Fibroblast of lung (primary cell): ENCODE measurements at regions not wholly inside any gene's neighbourhood (a gene's known extent, or its start where the extent isn't known, plus 50 kb on each side); places are given as distances from the start of the nearest gene placed in this dataset.

Experiments
- DNase-seq, 2 donors: peaks; one replicate each; pipeline versions ENCODE4 v3.0.0 to v3.0.0-alpha.2; 2010; ENCODE audit warnings: low read depth in 2 of 2
- H2AFZ ChIP-seq: 2 replicates; pipeline ENCODE4 v1.5.1; 2012; ENCODE audit warnings: low read length, control low read depth, inconsistent platforms
- H3K27ac ChIP-seq: 2 replicates; pipeline ENCODE4 v1.5.1; 2011; ENCODE audit warnings: low read length, control low read depth; ENCODE audit not compliant: insufficient read depth
- H3K27me3 ChIP-seq: 2 replicates; pipeline ENCODE4 v1.5.1; 2011; ENCODE audit warnings: mild to moderate bottlenecking, low read length; ENCODE audit not compliant: control insufficient read depth, insufficient read depth
- H3K36me3 ChIP-seq: 2 replicates; pipeline ENCODE4 v1.5.1; 2011; ENCODE audit warnings: low read length; ENCODE audit not compliant: control insufficient read depth, insufficient read depth
- H3K4me1 ChIP-seq: 2 replicates; pipeline ENCODE4 v1.5.1; 2011; ENCODE audit warnings: low read length; ENCODE audit not compliant: control insufficient read depth, insufficient read depth; ENCODE audit errors: extremely low read depth
- H3K4me2 ChIP-seq: 2 replicates; pipeline ENCODE4 v1.5.1; 2011; ENCODE audit warnings: low read length, control low read depth; ENCODE audit not compliant: insufficient read depth; ENCODE audit errors: extremely low read depth
- H3K4me3 ChIP-seq, 4 experiments: fragments of 200-600 bp in 1 of 4; sonication (generic) in 1 of 4; replicated peaks in 1 of 4; 2 replicates each; pipeline ENCODE4 v1.5.1; 2011 to 2016; ENCODE audit warnings: low read length in 4 of 4, low read depth in 3 of 4, mild to moderate bottlenecking in 3 of 4, control low read depth in 2 of 4, inconsistent platforms in 1 of 4, mixed read lengths in 1 of 4; ENCODE audit not compliant: insufficient read depth in 1 of 4; ENCODE audit errors: control extremely low read depth in 1 of 4
- H3K79me2 ChIP-seq: 2 replicates; pipeline ENCODE4 v1.5.1; 2012; ENCODE audit warnings: mild to moderate bottlenecking, low read length, inconsistent platforms; ENCODE audit not compliant: control insufficient read depth, insufficient read depth
- H3K9ac ChIP-seq: 2 replicates; pipeline ENCODE4 v1.5.1; 2011; ENCODE audit warnings: mild to moderate bottlenecking, low read length, control low read depth; ENCODE audit not compliant: insufficient read depth
- H3K9me3 ChIP-seq: 2 replicates; pipeline ENCODE4 v1.5.1; 2012; ENCODE audit warnings: low read depth, low read length; ENCODE audit not compliant: control insufficient read depth, insufficient read depth
- H4K20me1 ChIP-seq: 2 replicates; pipeline ENCODE4 v1.5.1; 2011; ENCODE audit warnings: low read length; ENCODE audit not compliant: control insufficient read depth, insufficient read depth; ENCODE audit errors: extremely low read depth
- EZH2 ChIP-seq: IDR thresholded peaks from 2 replicates; pipeline ENCODE4 v1.5.1; 2012; ENCODE audit warnings: low read length, control low read depth, mild to moderate bottlenecking; ENCODE audit errors: missing control alignments
- TF ChIP-seq, protein P1 (sequence below), 2 donors: IDR thresholded peaks in 1 of 2; conservative IDR thresholded peaks in 1 of 2; 1 replicate in 1 of 2; 2 replicates in 1 of 2; pipeline ENCODE4 v1.5.1; 2011 to 2012; ENCODE audit warnings: low read length in 2 of 2, control low read depth in 1 of 2, inconsistent platforms in 1 of 2, low read depth in 1 of 2, mild to moderate bottlenecking in 1 of 2

DNA sequence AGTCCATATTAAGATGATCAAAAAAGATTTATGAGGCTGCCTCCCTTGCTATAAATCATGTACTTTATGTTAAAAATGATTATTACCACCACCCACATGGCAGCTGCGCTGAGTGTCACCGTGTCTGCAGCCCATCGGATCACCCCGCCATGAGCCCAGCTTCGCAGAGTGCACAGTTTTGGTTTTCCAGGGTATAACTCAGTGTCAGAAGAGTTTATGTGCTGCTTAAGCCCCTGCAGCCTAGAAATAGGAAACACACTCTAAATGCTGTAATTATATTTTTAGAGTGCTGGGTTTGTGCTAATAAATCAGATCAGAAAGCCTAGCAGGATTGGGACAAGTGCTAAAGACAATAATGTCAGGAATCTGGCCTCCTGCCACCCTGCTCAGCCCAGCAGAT is 54.7 kb upstream of the ONECUT1 start:
- no peaks in the 10 kb centered on the region for H3K79me2 ChIP-seq
- H3K27me3 ChIP-seq, result no peaks in the 10 kb centered on the region
- no peak overlapping the region for H2AFZ ChIP-seq
- H3K9ac ChIP-seq, result no peak overlapping the region
- DNase-seq, result no peak
- no peak overlapping the region for H3K4me3 ChIP-seq
- H4K20me1 ChIP-seq, result no peaks in the 10 kb centered on the region
- H3K4me2 ChIP-seq, result no peak overlapping the region
- H3K36me3 ChIP-seq, result no peaks in the 10 kb centered on the region
- TF ChIP-seq EZH2, result no peak
- TF ChIP-seq, protein P1, sequence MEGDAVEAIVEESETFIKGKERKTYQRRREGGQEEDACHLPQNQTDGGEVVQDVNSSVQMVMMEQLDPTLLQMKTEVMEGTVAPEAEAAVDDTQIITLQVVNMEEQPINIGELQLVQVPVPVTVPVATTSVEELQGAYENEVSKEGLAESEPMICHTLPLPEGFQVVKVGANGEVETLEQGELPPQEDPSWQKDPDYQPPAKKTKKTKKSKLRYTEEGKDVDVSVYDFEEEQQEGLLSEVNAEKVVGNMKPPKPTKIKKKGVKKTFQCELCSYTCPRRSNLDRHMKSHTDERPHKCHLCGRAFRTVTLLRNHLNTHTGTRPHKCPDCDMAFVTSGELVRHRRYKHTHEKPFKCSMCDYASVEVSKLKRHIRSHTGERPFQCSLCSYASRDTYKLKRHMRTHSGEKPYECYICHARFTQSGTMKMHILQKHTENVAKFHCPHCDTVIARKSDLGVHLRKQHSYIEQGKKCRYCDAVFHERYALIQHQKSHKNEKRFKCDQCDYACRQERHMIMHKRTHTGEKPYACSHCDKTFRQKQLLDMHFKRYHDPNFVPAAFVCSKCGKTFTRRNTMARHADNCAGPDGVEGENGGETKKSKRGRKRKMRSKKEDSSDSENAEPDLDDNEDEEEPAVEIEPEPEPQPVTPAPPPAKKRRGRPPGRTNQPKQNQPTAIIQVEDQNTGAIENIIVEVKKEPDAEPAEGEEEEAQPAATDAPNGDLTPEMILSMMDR (conservative IDR thresholded peaks at IDR 0.05 in 1 of 2, IDR thresholded peaks at IDR 0.05 in 1 of 2; ENCODE audit: low read depth in 1 of 2, low read length in 2 of 2), result no peak
- H3K27ac ChIP-seq, result no peak overlapping the region
- H3K9me3 ChIP-seq, result no peaks in the 10 kb centered on the region
- H3K4me1 ChIP-seq, result no peaks in the 10 kb centered on the region
